Caco-2 (cell line): ENCODE measurements at regions not wholly inside any gene's neighbourhood (a gene's known extent, or its start where the extent isn't known, plus 50 kb on each side); places are given as distances from the start of the nearest gene placed in this dataset.

Source experiments
- BruUV-seq: library from RNA; stranded (reverse); fragments of 400-500 nt; replicated peaks from 2 replicates; lab custom pipeline; 2021; lab: Mats Ljungman, UMichigan
- CTCF ChIA-PET: fragments of 300-600 bp; sonication (Branson Sonifier 250); formaldehyde crosslinking; loops from one replicate; lab custom pipeline; 2022; ENCODE audit warnings: antibody characterized with exemption; lab: Charles Lee
- POLR2A ChIA-PET: fragments of 300-600 bp; sonication (Branson Sonifier 250); formaldehyde crosslinking; loops from one replicate; lab custom pipeline; 2022; ENCODE audit warnings: antibody characterized with exemption; lab: Charles Lee
- DNase-seq, 2 experiments: peaks; one replicate each; pipeline versions ENCODE4 v3.0.0 to v3.0.0-alpha.2; 2020 to 2022
- H3K27me3 ChIP-seq: replicated peaks from 2 replicates; pipeline ENCODE4 v1.6.0; 2011; ENCODE audit warnings: low read length; ENCODE audit not compliant: control insufficient read depth, insufficient read depth
- H3K36me3 ChIP-seq: 2 replicates; pipeline ENCODE4 v1.5.1; 2011; ENCODE audit warnings: low read length; ENCODE audit not compliant: control insufficient read depth, insufficient read depth
- H3K4me1 ChIP-seq: fragments of 250-450 bp; sonication (Bioruptor Pico); 2 replicates; pipeline ENCODE4 v1.5.1; 2020; ENCODE audit warnings: mild to moderate bottlenecking
- H3K4me3 ChIP-seq: 2 replicates; pipeline ENCODE4 v1.5.1; 2011; ENCODE audit warnings: low read depth, mild to moderate bottlenecking, control low read depth, low read length
- H3K9me3 ChIP-seq: fragments of 250-450 bp; sonication (Bioruptor Pico); 2 replicates; pipeline ENCODE4 v1.5.1; 2020; ENCODE audit warnings: mild to moderate bottlenecking, moderate library complexity
- H3K27ac Mint-ChIP-seq: one replicate; pipeline ENCODE4 v1.8.0; 2022; ENCODE audit warnings: mixed read lengths; ENCODE audit not compliant: unreplicated experiment
- H3K27me3 Mint-ChIP-seq: one replicate; pipeline ENCODE4 v1.8.0; 2022; ENCODE audit warnings: mixed read lengths; ENCODE audit not compliant: insufficient read depth, unreplicated experiment
- H3K36me3 Mint-ChIP-seq: one replicate; pipeline ENCODE4 v1.8.0; 2022; ENCODE audit warnings: mild to moderate bottlenecking, mixed read lengths; ENCODE audit not compliant: insufficient read depth, unreplicated experiment
- H3K4me1 Mint-ChIP-seq: one replicate; pipeline ENCODE4 v1.8.0; 2022; ENCODE audit warnings: low read depth, mixed read lengths; ENCODE audit not compliant: unreplicated experiment
- H3K4me3 Mint-ChIP-seq: one replicate; pipeline ENCODE4 v1.8.0; 2022; ENCODE audit warnings: mild to moderate bottlenecking, moderate library complexity, mixed read lengths; ENCODE audit not compliant: unreplicated experiment
- H3K9me3 Mint-ChIP-seq: one replicate; pipeline ENCODE4 v1.8.0; 2022; ENCODE audit warnings: mixed read lengths; ENCODE audit not compliant: unreplicated experiment
- intact Hi-C: fragments of 100-400 bp; cut with micrococcal nuclease; formaldehyde crosslinking; loops from one replicate; pipeline ENCODE4 v1.10.0; 2022; ENCODE audit not compliant: unreplicated experiment
- TF ChIP-seq, protein P1 (sequence below), 2 experiments: fragments of 200-600 bp in 1 of 2; IDR thresholded peaks; 1 replicate in 1 of 2; 2 replicates in 1 of 2; pipeline versions ENCODE4 v1.5.1 to v1.8.0; 2011 to 2022; ENCODE audit warnings: antibody characterized with exemption in 1 of 2, control low read depth in 1 of 2, inconsistent platforms in 1 of 2, low read depth in 1 of 2, low read length in 1 of 2, mild to moderate bottlenecking in 1 of 2, moderate library complexity in 1 of 2; ENCODE audit not compliant: insufficient read depth in 1 of 2, severe bottlenecking in 1 of 2, unreplicated experiment in 1 of 2

DNA sequence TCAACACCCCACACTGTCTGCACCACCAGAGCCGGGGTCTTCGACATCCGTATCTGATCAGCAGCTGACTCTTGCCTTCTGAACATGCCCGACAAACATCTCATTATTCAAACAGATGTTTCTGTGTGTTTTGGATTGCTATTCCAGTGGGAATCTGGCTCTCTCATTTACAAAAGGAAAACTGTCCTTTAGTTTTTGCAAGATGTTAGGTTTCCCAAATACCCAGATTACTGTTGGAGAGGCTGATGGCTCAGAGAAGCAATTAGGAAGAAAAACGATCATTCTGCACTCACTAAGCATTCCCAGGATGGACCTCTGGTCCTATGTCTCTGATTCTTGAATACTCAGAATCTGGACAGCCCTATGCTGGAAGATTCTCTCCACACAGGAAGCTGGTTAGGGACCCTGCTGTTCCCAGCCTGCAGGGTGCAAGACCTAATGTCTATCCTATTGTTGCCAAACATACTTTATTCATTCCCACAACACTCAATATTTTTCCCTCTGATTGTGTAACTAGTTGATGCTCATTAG, 532.9 kb downstream of the CDH26 start:
- POLR2A ChIA-PET = no interaction called here
- CTCF ChIA-PET = no interaction called here
- intact Hi-C loops = no loop called here
- H3K4me1 ChIP-seq = no peaks in the 10 kb centered on the region
- H3K9me3 ChIP-seq = no peaks in the 10 kb centered on the region
- peaks cover 41% of the 10 kb centered on the region for H3K27me3 Mint-ChIP-seq
- H3K36me3 Mint-ChIP-seq = no peaks in the 10 kb centered on the region
- H3K27me3 ChIP-seq = 0 out of 2 replicates have a peak, but pooled peaks cover 1% of the 10 kb centered on the region
- no peaks in the 10 kb centered on the region for H3K4me1 Mint-ChIP-seq
- no peak overlapping the region for H3K4me3 ChIP-seq
- no peak overlapping the region for H3K27ac Mint-ChIP-seq
- DNase-seq = no peak
- TF ChIP-seq, protein P1, sequence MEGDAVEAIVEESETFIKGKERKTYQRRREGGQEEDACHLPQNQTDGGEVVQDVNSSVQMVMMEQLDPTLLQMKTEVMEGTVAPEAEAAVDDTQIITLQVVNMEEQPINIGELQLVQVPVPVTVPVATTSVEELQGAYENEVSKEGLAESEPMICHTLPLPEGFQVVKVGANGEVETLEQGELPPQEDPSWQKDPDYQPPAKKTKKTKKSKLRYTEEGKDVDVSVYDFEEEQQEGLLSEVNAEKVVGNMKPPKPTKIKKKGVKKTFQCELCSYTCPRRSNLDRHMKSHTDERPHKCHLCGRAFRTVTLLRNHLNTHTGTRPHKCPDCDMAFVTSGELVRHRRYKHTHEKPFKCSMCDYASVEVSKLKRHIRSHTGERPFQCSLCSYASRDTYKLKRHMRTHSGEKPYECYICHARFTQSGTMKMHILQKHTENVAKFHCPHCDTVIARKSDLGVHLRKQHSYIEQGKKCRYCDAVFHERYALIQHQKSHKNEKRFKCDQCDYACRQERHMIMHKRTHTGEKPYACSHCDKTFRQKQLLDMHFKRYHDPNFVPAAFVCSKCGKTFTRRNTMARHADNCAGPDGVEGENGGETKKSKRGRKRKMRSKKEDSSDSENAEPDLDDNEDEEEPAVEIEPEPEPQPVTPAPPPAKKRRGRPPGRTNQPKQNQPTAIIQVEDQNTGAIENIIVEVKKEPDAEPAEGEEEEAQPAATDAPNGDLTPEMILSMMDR (IDR thresholded peaks at IDR 0.05; ENCODE audit: insufficient read depth in 1 of 2, low read depth in 1 of 2, low read length in 1 of 2, severe bottlenecking in 1 of 2, unreplicated experiment in 1 of 2) = no peak
- no peaks in the 10 kb centered on the region for H3K9me3 Mint-ChIP-seq
- BruUV-seq = no TSS peak
- H3K4me3 Mint-ChIP-seq = no peak overlapping the region
- H3K36me3 ChIP-seq = no peaks in the 10 kb centered on the region

DNA sequence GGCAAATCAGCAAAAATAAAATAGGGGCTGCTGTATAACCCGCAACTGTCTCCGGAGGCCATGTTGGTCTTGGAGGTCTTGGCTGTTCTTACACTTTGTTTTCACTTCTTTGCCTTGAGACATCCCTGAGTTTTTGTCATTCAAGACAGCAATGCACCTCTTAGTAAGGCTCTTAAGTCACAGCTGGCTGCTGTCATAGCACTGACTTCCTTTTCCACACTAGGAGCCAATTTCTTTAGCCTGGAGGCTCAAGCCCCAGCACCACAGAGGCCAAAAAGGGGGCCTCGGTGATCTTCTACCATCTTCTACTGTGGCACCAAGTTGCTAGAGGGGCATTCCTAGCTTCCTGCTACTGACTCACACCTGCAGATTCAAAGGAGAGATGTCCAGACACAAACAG, 536.3 kb downstream of the CDH26 start:
- TF ChIP-seq, protein P1 (IDR thresholded peaks at IDR 0.05; ENCODE audit: insufficient read depth in 1 of 2, low read depth in 1 of 2, low read length in 1 of 2, severe bottlenecking in 1 of 2, unreplicated experiment in 1 of 2) = no peak
- no TSS peak for BruUV-seq
- Histone ChIP-seq H3K9me3 (no peaks in the 10 kb centered on the region), H3K4me3 (no peak overlapping the region), H3K36me3 (no peaks in the 10 kb centered on the region), H3K4me1 (no peaks in the 10 kb centered on the region), H3K27me3 (no peaks in the 10 kb centered on the region)
- Mint-ChIP-seq H3K27me3 (peaks cover 30% of the 10 kb centered on the region), H3K36me3 (no peaks in the 10 kb centered on the region), H3K4me3 (no peak overlapping the region), H3K4me1 (no peaks in the 10 kb centered on the region), H3K9me3 (no peaks in the 10 kb centered on the region), H3K27ac (no peak overlapping the region)
- ChIA-PET CTCF (no interaction called here), POLR2A (no interaction called here)
- DNase-seq = no peak
- intact Hi-C loops = no loop called here

- no peak for DNase-seq
- peaks cover 19% of the 10 kb centered on the region for H3K27me3 Mint-ChIP-seq
- no peaks in the 10 kb centered on the region for H3K4me1 Mint-ChIP-seq
Observed at GRCh38 chr20:60497298-60498035, 539.2 kb downstream of the CDH26 start.

More at GRCh38 chr20:60497298-60498035, 539.2 kb downstream of the CDH26 start:
- no peak overlapping the region for H3K4me3 Mint-ChIP-seq
- H3K9me3 Mint-ChIP-seq = no peaks in the 10 kb centered on the region
- no TSS peak for BruUV-seq
- POLR2A ChIA-PET = no interaction called here
- CTCF ChIA-PET = no interaction called here
- no peak overlapping the region for H3K4me3 ChIP-seq
- H3K36me3 ChIP-seq = no peaks in the 10 kb centered on the region
- intact Hi-C loops = no loop called here
- H3K27me3 ChIP-seq = no peaks in the 10 kb centered on the region
- TF ChIP-seq, protein P1 (IDR thresholded peaks at IDR 0.05; ENCODE audit: insufficient read depth in 1 of 2, low read depth in 1 of 2, low read length in 1 of 2, severe bottlenecking in 1 of 2, unreplicated experiment in 1 of 2) = no peak
- H3K36me3 Mint-ChIP-seq = no peaks in the 10 kb centered on the region
- no peaks in the 10 kb centered on the region for H3K4me1 ChIP-seq
- no peak overlapping the region for H3K27ac Mint-ChIP-seq
- H3K9me3 ChIP-seq = no peaks in the 10 kb centered on the region
